ENCODE measurements at regions not wholly inside any gene's neighbourhood (a gene's known extent, or its start where the extent isn't known, plus 50 kb on each side); places are given as distances from the start of the nearest gene placed in this dataset.

DNA sequence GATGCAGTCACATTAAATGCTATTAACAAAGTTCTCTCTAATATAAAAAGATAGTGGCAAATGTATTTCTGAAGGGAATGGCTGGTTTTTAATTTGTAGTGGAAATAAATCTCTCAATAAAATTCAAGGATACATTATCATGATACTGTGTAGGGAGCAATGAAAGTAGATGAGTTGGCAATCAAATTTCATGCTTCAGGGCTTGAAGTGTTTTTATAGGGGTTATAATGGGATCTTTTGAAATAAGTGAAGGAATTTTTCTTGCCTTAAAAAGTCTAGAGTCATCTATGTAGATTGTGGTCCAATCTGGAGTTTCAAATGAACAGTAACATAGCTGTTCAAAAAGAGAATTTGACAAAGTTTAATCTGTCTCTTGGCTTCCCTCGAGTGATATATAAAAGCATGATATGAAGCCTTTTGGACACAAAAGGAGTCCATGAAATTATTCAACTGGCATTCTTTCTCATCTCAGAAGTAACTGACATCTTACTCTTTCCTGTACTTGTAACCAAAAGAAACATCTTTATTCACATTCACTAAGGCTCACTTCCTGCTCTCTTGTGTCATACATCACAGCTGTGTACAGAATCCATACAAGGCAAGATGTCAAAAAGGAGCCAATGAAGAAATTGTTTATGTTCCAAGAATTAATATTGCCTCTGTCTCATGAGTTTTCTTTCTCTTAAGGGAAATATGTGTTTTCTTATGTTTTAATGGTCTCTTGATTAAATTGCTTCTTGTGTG, 591.0 kb upstream of the GJE1 start:
- TF ChIP-seq POLR2A (IDR thresholded peaks at IDR 0.05), result no peak
- TF ChIP-seq, protein P1, sequence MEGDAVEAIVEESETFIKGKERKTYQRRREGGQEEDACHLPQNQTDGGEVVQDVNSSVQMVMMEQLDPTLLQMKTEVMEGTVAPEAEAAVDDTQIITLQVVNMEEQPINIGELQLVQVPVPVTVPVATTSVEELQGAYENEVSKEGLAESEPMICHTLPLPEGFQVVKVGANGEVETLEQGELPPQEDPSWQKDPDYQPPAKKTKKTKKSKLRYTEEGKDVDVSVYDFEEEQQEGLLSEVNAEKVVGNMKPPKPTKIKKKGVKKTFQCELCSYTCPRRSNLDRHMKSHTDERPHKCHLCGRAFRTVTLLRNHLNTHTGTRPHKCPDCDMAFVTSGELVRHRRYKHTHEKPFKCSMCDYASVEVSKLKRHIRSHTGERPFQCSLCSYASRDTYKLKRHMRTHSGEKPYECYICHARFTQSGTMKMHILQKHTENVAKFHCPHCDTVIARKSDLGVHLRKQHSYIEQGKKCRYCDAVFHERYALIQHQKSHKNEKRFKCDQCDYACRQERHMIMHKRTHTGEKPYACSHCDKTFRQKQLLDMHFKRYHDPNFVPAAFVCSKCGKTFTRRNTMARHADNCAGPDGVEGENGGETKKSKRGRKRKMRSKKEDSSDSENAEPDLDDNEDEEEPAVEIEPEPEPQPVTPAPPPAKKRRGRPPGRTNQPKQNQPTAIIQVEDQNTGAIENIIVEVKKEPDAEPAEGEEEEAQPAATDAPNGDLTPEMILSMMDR (IDR thresholded peaks at IDR 0.05), result no peak
